Stimulated activated CD4-positive, alpha-beta T cell treated with anti-CD3 and anti-CD28 coated beads, TNF-alpha, amount 100 ng/mL, for 4 hours (primary cell): ENCODE measurements at regions not wholly inside any gene's neighbourhood (a gene's known extent, or its start where the extent isn't known, plus 50 kb on each side); places are given as distances from the start of the nearest gene placed in this dataset.
"Not testable (repeated sequence)": the region's sequence is repeated elsewhere in the genome, so short reads cannot be mapped to it uniquely, and the experiment has no call there.

Source experiments
- DNase-seq, 3 experiments: peaks; one replicate each; pipeline ENCODE4 v3.0.0-alpha.2; 2020; ENCODE audit warnings: low read depth in 3 of 3

GRCh38 chr11:129503646-129504045 is 128.0 kb downstream of the BARX2 start:
- no peak for DNase-seq

- no peak for DNase-seq
These were observed 129.6 kb downstream of the BARX2 start for GRCh38 chr11:129505266-129505665.

- no peak for DNase-seq
These were observed 132.5 kb downstream of the BARX2 start for GRCh38 chr11:129508163-129508562.

- no peak for DNase-seq
These were observed 152.6 kb downstream of the BARX2 start for GRCh38 chr11:129528296-129528695.

- no peak for DNase-seq
These were observed 154.7 kb downstream of the BARX2 start for GRCh38 chr11:129530154-129530895.

- no peak for DNase-seq
These were observed 157.7 kb downstream of the BARX2 start for GRCh38 chr11:129533395-129533794.

- DNase-seq, result no peak
These were observed 160.7 kb downstream of the BARX2 start for GRCh38 chr11:129536338-129536737.

GRCh38 chr11:129538323-129538722 is 162.7 kb downstream of the BARX2 start:
- no peak for DNase-seq

- no peak for DNase-seq
These were observed 168.1 kb downstream of the BARX2 start for GRCh38 chr11:129543515-129544290.

GRCh38 chr11:129544691-129545090 is 169.0 kb downstream of the BARX2 start:
- DNase-seq, result no peak

GRCh38 chr11:129546266-129546665 is 170.6 kb downstream of the BARX2 start:
- DNase-seq, result no peak

- DNase-seq, result no peak
These were observed 181.8 kb downstream of the BARX2 start for GRCh38 chr11:129557421-129557820.

GRCh38 chr11:129569007-129569406 is 193.4 kb downstream of the BARX2 start:
- no peak for DNase-seq

GRCh38 chr11:129572667-129573066 is 197.0 kb downstream of the BARX2 start:
- not testable (repeated sequence) for DNase-seq

- DNase-seq, result no peak
These were observed 197.5 kb downstream of the BARX2 start for GRCh38 chr11:129573161-129573560.

GRCh38 chr11:129574431-129574830 is 198.8 kb downstream of the BARX2 start:
- no peak for DNase-seq

GRCh38 chr11:129576652-129577051 is 201.0 kb downstream of the BARX2 start:
- no peak for DNase-seq

- no peak for DNase-seq
These were observed 202.4 kb downstream of the BARX2 start for GRCh38 chr11:129578006-129578405.

GRCh38 chr11:129580278-129580677 is 204.6 kb downstream of the BARX2 start:
- DNase-seq, result no peak

GRCh38 chr11:129584316-129584715 is 208.7 kb downstream of the BARX2 start:
- no peak for DNase-seq

- no peak for DNase-seq
These were observed 213.7 kb downstream of the BARX2 start for GRCh38 chr11:129589190-129589860.

GRCh38 chr11:129590030-129590752 is 214.5 kb downstream of the BARX2 start:
- no peak for DNase-seq
